ENCODE measurements at regions not wholly inside any gene's neighbourhood (a gene's known extent, or its start where the extent isn't known, plus 50 kb on each side); places are given as distances from the start of the nearest gene placed in this dataset.

GRCh38 chr1:222923506-222923905, 108.7 kb downstream of the DISP1 start:
- Histone ChIP-seq H3K4me1 (ENCODE audit: control insufficient read depth in 1 of 2, insufficient read depth in 2 of 2, low read length in 2 of 2) (no peaks in the 10 kb centered on the region), H3K4me2 (ENCODE audit: low read length) (no peak overlapping the region), H3K9me2 (ENCODE audit: insufficient read depth) (no peaks in the 10 kb centered on the region), H3K27me3 (ENCODE audit: insufficient read depth, low read length) (no peaks in the 10 kb centered on the region), H3K9ac (ENCODE audit: low read length) (no peak overlapping the region), H4K20me1 (ENCODE audit: insufficient read depth) (no peaks in the 10 kb centered on the region), H3K27ac (ENCODE audit: low read depth, low read length) (no peak overlapping the region), H3K4me3 (replicated peaks in 1 of 2; ENCODE audit: low read depth in 1 of 2, low read length in 2 of 2) (no peak overlapping the region), H3K9me3 (ENCODE audit: control insufficient read depth in 1 of 2, insufficient read depth in 1 of 2, low read depth in 1 of 2, low read length in 2 of 2) (no peaks in the 10 kb centered on the region), H3K79me2 (ENCODE audit: insufficient read depth, low read length) (no peaks in the 10 kb centered on the region), H2AFZ (ENCODE audit: low read depth, low read length, poor library complexity, severe bottlenecking) (no peak overlapping the region), H3K36me3 (ENCODE audit: control insufficient read depth in 1 of 2, insufficient read depth in 2 of 2, low read length in 2 of 2) (no peaks in the 10 kb centered on the region)
- ChIA-PET RAD21 (ENCODE audit: low non-redundant PET in 1 of 2, low total read pairs in 2 of 2, uncharacterized antibody in 2 of 2, unreplicated experiment in 2 of 2) (no interaction called here), POLR2A (no interaction called here), CTCF (no interaction called here)
- no TSS peak for BruUV-seq (replicated peaks)
- ATAC-seq (no peak), DNase-seq (ENCODE audit: low read depth, low spot score) (no peak)
- TF ChIP-seq RAD21 (IDR thresholded peaks at IDR 0.05; ENCODE audit: low read depth) (no peak), POLR2AphosphoS5 (IDR thresholded peaks at IDR 0.05; ENCODE audit: low read depth, low read length) (no peak), ZFX (IDR thresholded peaks at IDR 0.05) (no peak), JUND (IDR thresholded peaks at IDR 0.05) (no peak), EZH2phosphoT487 (IDR thresholded peaks at IDR 0.05; ENCODE audit: borderline replicate concordance) (no peak)
- TF ChIP-seq, protein P1, sequence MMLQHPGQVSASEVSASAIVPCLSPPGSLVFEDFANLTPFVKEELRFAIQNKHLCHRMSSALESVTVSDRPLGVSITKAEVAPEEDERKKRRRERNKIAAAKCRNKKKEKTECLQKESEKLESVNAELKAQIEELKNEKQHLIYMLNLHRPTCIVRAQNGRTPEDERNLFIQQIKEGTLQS (IDR thresholded peaks at IDR 0.05) = no peak
- intact Hi-C loops (cut with micrococcal nuclease) = no loop called here

- no peak for ATAC-seq
- Histone ChIP-seq H4K20me1 (ENCODE audit: insufficient read depth) (no peaks in the 10 kb centered on the region), H3K79me2 (ENCODE audit: insufficient read depth, low read length) (no peaks in the 10 kb centered on the region), H2AFZ (ENCODE audit: low read depth, low read length, poor library complexity, severe bottlenecking) (no peak overlapping the region), H3K27ac (ENCODE audit: low read depth, low read length) (no peak overlapping the region), H3K9me3 (ENCODE audit: control insufficient read depth in 1 of 2, insufficient read depth in 1 of 2, low read depth in 1 of 2, low read length in 2 of 2) (no peaks in the 10 kb centered on the region), H3K9me2 (ENCODE audit: insufficient read depth) (no peaks in the 10 kb centered on the region), H3K4me3 (replicated peaks in 1 of 2; ENCODE audit: low read depth in 1 of 2, low read length in 2 of 2) (no peak overlapping the region), H3K4me2 (ENCODE audit: low read length) (no peak overlapping the region), H3K27me3 (ENCODE audit: insufficient read depth, low read length) (no peaks in the 10 kb centered on the region), H3K9ac (ENCODE audit: low read length) (no peak overlapping the region), H3K4me1 (ENCODE audit: control insufficient read depth in 1 of 2, insufficient read depth in 2 of 2, low read length in 2 of 2) (no peaks in the 10 kb centered on the region), H3K36me3 (ENCODE audit: control insufficient read depth in 1 of 2, insufficient read depth in 2 of 2, low read length in 2 of 2) (no peaks in the 10 kb centered on the region)
- POLR2A ChIA-PET = no interaction called here
- intact Hi-C loops (cut with micrococcal nuclease) = no loop called here
- no TSS peak for BruUV-seq (replicated peaks)
- DNase-seq (ENCODE audit: low read depth, low spot score) = no peak
- RAD21 ChIA-PET (ENCODE audit: low non-redundant PET in 1 of 2, low total read pairs in 2 of 2, uncharacterized antibody in 2 of 2, unreplicated experiment in 2 of 2) = no interaction called here
- CTCF ChIA-PET = no interaction called here
- TF ChIP-seq, protein P1 (IDR thresholded peaks at IDR 0.05) = no peak
- TF ChIP-seq ZFX (IDR thresholded peaks at IDR 0.05) = no peak
- no peak for TF ChIP-seq TCF7L2 (IDR thresholded peaks at IDR 0.05; ENCODE audit: borderline replicate concordance, extremely low read depth, insufficient read depth, insufficient read length)
- TF ChIP-seq ELF1 (IDR thresholded peaks at IDR 0.05; ENCODE audit: borderline replicate concordance, low read depth) = no peak
- TF ChIP-seq ZBTB33 (IDR thresholded peaks at IDR 0.05; ENCODE audit: extremely low read depth, insufficient replicate concordance, low read length) = no peak
- TF ChIP-seq SRF (IDR thresholded peaks at IDR 0.05; ENCODE audit: low read depth) = no peak
- TF ChIP-seq RAD21 (IDR thresholded peaks at IDR 0.05; ENCODE audit: low read depth) = no peak
- no peak for TF ChIP-seq CBX3 (IDR thresholded peaks at IDR 0.05; ENCODE audit: low read depth)
- TF ChIP-seq EZH2 (IDR thresholded peaks at IDR 0.05) = no peak
- TF ChIP-seq, protein P2, sequence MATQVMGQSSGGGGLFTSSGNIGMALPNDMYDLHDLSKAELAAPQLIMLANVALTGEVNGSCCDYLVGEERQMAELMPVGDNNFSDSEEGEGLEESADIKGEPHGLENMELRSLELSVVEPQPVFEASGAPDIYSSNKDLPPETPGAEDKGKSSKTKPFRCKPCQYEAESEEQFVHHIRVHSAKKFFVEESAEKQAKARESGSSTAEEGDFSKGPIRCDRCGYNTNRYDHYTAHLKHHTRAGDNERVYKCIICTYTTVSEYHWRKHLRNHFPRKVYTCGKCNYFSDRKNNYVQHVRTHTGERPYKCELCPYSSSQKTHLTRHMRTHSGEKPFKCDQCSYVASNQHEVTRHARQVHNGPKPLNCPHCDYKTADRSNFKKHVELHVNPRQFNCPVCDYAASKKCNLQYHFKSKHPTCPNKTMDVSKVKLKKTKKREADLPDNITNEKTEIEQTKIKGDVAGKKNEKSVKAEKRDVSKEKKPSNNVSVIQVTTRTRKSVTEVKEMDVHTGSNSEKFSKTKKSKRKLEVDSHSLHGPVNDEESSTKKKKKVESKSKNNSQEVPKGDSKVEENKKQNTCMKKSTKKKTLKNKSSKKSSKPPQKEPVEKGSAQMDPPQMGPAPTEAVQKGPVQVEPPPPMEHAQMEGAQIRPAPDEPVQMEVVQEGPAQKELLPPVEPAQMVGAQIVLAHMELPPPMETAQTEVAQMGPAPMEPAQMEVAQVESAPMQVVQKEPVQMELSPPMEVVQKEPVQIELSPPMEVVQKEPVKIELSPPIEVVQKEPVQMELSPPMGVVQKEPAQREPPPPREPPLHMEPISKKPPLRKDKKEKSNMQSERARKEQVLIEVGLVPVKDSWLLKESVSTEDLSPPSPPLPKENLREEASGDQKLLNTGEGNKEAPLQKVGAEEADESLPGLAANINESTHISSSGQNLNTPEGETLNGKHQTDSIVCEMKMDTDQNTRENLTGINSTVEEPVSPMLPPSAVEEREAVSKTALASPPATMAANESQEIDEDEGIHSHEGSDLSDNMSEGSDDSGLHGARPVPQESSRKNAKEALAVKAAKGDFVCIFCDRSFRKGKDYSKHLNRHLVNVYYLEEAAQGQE (IDR thresholded peaks at IDR 0.05; ENCODE audit: low read depth) = no peak
- TF ChIP-seq FOSL1 (IDR thresholded peaks at IDR 0.05; ENCODE audit: low read depth) = no peak
- no peak for TF ChIP-seq POLR2AphosphoS5 (IDR thresholded peaks at IDR 0.05; ENCODE audit: low read depth, low read length)
- no peak for TF ChIP-seq ZNF274 (IDR thresholded peaks at IDR 0.05; ENCODE audit: low read depth, low read length)
Measured at GRCh38 chr1:222924136-222924706, 109.4 kb downstream of the DISP1 start.
